Hematopoietic multipotent progenitor cell treated with erythropoietin and hydrocortisone succinate and interleukin-3 and kit ligand, for 4 days (in vitro differentiated cells): ENCODE measurements at regions not wholly inside any gene's neighbourhood (a gene's known extent, or its start where the extent isn't known, plus 50 kb on each side); places are given as distances from the start of the nearest gene placed in this dataset.

Source experiments
- DNase-seq: peaks from one replicate; pipeline ENCODE4 v3.0.0-alpha.2; 2015

DNA sequence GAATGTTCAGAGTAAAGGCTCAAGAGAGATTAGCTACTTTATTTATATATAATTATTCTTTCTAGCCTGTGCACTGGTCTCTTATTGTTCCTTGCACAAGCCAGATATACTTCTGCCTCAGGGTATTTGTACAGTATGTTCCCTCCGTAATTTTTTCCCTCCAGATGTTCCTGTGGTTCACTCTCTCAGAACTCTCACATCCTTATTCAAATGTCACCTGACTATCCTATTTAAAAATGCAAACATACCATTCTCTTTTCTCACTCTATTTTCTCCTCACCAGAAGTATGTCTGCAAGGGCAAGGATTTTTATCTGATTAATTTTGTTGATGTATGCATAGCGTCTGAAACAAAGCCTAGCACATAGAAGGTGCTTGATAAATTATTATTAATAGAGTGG lies 64.0 kb upstream of the CERS6 start:
- no peak for DNase-seq

DNA sequence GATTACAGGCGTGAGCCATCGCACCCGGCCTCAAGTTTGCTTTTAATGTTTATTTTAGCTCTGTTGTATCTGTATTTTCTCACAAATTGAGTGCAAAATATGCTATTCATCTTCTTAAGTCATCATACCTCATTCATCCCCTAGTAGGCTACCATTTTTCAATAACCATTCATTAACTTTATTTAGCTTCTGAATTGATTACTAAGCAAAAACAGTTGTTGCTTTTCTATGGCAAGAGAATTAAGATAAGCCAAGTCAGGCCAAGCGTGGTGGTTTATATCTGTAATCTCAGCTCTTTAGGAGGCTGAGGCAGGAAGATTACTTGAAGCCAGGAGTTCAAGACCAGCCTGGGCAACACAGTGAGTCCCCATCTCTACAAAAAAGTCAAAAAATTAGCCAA lies 63.3 kb upstream of the CERS6 start:
- DNase-seq = no peak

DNA sequence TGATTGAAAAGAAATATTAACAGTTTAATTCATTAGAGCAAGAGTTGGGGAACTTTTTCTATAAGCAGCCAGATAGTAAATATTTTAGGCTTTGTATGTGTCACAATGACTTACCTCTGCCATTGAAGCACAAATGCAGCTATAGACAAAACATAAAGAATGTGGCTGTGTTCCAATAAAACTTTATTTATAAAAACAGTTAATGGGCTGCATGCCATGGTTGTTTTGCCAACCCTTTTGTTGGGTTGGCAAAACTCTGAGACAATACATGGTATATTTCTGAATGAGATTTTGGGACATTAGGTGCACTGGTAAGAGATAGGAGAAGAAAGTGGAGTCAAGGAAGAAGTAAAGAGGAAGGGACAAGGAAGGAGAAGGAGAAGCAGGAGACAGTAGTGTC lies 61.8 kb upstream of the CERS6 start:
- DNase-seq = no peak

DNA sequence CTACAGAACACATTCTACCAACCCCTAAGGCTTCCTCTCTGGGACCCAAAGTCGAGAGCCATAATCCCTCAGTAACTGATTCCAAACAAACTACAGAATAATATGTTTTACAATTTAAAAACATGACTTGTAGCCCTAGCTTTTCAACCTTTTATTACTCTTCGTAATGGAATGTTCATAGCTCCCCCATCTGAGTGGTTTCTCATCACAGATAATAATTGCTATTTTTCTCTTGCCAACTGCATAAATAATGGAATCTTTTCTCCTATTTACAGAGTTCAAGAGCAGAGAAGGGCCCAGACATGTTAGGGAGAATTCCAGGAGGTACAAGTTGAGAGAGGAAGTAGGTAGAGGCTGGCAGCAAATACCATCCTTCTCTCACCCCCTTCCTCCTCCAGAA lies 59.9 kb upstream of the CERS6 start:
- no peak for DNase-seq

DNA sequence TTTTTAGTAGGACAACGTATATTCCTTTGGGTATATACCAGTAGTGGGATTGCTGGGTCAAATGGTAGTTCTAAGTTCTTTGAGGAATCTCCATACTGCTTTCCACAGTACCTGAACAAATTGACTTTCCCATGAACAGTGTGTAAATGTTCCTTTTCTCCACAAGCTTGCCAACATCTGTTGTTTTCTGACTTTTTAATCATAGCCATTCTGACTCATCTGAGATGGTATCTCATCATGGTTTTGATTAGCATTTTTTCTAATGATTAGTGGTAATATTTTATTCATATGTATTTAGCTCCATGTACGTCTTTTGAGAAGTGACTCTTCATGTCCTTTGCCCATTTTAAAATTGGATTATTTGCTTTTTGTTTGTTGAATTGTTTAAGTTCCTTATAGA lies 58.4 kb upstream of the CERS6 start:
- DNase-seq = no peak

DNA sequence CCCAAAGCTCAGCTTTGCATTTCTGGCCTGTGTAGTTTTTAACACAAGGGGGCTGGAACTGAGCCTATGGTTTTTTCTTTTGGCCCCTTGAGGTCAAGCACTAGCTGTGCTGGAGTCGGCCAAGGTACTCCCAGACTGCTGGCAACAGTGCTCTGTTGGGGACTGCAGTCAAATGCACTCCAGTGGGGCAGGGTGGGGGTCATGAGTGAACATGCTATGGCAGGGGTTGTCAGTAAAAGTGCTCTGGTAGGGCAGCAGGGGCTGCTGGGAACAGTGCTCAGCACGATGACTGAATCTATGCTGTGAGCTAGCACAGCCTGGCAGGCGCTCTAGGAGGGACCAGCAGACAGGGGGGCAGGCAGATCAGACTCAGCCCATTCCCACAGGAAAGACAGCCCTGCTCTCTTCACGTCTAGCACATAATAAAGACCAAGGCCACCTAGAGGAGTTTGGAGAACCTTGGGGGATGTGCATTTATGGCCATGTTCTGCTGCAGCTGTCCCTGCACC lies 55.0 kb upstream of the CERS6 start:
- no peak for DNase-seq

DNA sequence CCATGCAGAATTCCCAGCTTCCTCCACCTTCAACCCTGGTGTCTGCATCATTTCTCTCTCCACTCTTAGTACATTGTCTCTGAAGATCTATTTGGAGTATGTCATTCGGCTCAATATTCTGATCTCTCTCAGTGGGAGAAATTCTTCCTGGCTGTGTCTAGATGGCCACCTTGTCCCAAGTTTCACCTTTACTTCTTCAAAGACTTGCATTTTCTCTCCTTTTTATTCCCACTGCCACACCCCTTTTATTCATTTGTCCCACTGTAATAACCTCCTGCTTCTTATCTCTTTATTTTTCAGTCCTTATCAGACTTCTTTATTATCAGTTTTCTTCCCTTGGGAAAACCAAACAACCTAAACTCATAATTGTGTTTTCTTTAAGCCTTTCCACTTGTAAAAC lies 54.3 kb upstream of the CERS6 start:
- no peak for DNase-seq

DNA sequence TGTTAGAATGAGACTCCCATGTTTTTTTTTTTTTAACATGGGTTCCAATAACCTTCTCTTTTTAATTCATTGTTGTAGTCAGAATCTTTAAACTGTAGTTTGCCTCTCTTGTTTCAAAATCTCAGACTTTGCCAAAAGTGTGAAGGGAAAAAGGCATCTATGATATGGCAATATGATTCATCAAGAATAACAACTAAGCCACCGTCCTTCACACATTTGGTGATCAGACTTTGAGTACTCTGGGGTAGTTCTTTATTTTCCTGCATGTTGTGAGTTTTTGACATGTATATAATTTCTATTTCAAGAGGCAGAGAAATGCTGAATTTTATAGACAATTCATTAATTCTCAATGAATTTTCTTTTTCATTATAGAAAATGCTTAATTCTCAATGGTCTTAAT lies 53.5 kb upstream of the CERS6 start:
- no peak for DNase-seq

DNA sequence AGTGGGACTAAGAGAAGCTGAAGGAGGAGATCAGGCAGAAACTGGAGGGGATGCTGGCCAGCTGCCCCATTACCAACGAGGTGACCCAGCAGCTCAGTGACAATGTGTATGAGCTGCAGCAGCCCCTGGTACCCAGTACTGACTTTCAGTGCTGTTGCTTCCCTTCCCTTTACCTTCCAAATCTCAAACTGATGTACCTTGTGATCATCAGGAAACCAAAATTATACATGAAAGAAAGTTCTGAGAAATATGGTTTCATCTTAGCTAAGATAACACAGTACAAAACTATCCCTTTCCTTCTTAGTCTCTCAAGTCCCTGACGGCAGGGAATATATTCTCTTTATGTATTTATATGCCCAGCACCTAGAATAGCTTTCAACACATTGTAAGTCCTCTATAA lies 52.3 kb upstream of the CERS6 start:
- no peak for DNase-seq

DNA sequence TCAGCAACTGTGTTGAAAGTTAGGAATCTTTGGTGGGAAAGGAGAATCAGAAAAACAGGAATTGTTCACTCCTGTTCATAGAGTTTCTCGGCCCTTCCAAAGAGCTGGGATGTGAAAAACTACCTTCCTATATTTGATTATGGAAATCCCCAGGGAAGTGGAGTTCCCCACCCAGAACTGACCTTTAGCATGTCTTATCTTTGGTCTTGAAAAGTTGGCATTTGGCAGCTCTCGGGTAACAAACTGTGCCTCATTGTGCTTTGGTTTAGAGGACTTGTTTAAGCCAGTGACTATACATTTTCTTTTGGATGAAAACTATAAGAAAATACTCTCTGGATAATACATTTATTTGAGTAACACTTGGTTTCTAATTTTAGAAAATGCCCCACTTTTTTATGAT lies 51.3 kb upstream of the CERS6 start:
- DNase-seq = no peak
